ENCODE measurements at regions not wholly inside any gene's neighbourhood (a gene's known extent, or its start where the extent isn't known, plus 50 kb on each side); places are given as distances from the start of the nearest gene placed in this dataset.

DNA sequence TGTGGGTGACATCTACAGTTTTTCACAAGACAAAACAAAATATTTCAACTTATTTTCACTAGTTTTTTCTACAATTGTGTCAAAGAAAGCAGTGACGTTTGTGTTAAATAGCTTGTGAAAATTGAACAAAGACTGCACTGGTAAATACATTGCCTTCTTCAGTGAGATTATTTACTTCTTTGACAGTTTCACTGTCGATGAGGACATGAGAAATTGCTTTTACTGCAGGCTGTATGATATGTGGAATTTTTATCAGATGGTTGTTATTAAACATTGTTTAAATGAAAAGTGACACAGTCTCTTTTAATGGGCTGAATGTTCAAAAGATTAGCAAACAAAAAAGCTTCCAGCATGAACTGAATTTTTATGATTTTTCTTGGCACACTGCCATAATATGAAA is 773.9 kb upstream of the CADM2 start:
- Mint-ChIP-seq H3K9me3 (peaks cover 6% of the 10 kb centered on the region), H3K4me1 (no peaks in the 10 kb centered on the region), H3K36me3 (no peaks in the 10 kb centered on the region), H3K27me3 (no peaks in the 10 kb centered on the region), H3K27ac (no peak overlapping the region), H3K4me3 (no peak overlapping the region)
- DNase-seq: no peak

DNA sequence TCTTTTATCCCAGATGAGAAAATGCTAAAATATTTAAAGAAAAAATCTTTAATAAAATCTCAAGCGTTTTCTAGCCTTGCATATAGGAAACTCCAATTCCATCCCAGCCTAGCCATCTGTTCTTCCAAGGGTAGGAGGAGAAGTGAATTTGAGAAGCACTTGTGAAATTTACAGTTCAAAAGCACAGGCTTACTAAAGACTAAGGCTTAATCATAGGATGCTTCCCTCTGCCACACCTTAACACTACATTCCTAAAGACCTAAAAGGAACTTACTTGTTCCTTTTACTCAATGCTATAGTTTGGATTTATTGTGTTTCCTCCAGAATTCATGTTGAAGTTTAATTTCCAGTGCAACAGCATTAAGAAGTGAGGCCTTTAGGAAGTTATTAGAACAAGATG is 764.8 kb upstream of the CADM2 start:
- no peaks in the 10 kb centered on the region for H3K36me3 Mint-ChIP-seq
- H3K4me1 Mint-ChIP-seq: no peaks in the 10 kb centered on the region

GRCh38 chr3:84209474-84209873 is 749.3 kb upstream of the CADM2 start:
- Mint-ChIP-seq H3K36me3 (no peaks in the 10 kb centered on the region), H3K4me1 (no peaks in the 10 kb centered on the region), H3K9me3 (peaks cover 4% of the 10 kb centered on the region), H3K27me3 (no peaks in the 10 kb centered on the region), H3K27ac (no peak overlapping the region), H3K4me3 (no peak overlapping the region)
- no peak for DNase-seq

More for the DNA sequence above, 764.8 kb upstream of the CADM2 start:
- Mint-ChIP-seq H3K9me3 (peaks cover 16% of the 10 kb centered on the region), H3K27me3 (no peaks in the 10 kb centered on the region), H3K27ac (no peak overlapping the region), H3K4me3 (no peak overlapping the region)
- DNase-seq: no peak

DNA sequence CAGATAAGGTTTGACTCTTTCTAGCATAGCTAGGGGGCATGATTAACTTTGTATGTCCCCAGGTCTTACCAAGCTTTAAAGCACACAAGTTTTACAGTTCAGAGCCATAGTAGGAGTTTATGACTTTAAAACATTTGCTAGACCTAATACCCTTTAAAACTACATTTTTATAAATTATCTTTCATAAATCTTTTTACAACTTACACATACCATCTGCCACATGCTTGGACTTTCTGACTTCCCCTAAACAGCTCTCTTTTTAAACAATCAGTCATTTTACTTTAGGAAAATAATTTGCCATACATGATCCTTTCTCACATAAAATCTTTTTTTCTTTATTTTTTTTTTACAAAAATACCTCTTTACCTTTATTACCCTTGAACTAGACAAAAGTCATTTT is 735.3 kb upstream of the CADM2 start:
- H3K4me1 Mint-ChIP-seq: no peaks in the 10 kb centered on the region
- peaks cover 20% of the 10 kb centered on the region for H3K9me3 Mint-ChIP-seq
- DNase-seq: no peak
- no peak overlapping the region for H3K27ac Mint-ChIP-seq
- H3K36me3 Mint-ChIP-seq: no peaks in the 10 kb centered on the region
- no peaks in the 10 kb centered on the region for H3K27me3 Mint-ChIP-seq
- H3K4me3 Mint-ChIP-seq: no peak overlapping the region

DNA sequence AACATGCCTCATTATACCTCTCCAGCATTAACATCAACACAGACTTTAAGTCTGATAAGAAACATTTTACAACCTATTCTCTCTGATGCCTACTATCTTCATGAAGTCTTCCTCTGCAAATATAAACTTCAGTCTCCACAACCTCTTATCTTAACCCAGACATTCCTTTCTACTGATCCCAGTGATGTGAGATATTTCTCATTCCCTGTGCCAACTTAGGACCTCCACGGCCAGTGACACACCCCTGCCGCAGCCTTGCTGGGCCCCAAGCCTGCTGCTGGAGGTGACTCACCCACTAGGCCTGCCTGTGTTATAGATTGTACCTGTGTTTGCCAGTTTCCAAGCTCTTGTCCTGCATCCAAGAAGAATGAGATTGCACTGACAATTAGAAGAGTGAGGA is 734.5 kb upstream of the CADM2 start:
- no peak for DNase-seq
- H3K4me1 Mint-ChIP-seq: no peaks in the 10 kb centered on the region
- no peaks in the 10 kb centered on the region for H3K27me3 Mint-ChIP-seq
- no peak overlapping the region for H3K4me3 Mint-ChIP-seq
- peaks cover 20% of the 10 kb centered on the region for H3K9me3 Mint-ChIP-seq
- no peaks in the 10 kb centered on the region for H3K36me3 Mint-ChIP-seq
- no peak overlapping the region for H3K27ac Mint-ChIP-seq

GRCh38 chr3:84236261-84236660 is 722.5 kb upstream of the CADM2 start:
- no peak overlapping the region for H3K4me3 Mint-ChIP-seq
- H3K36me3 Mint-ChIP-seq: no peaks in the 10 kb centered on the region
- peaks cover 10% of the 10 kb centered on the region for H3K9me3 Mint-ChIP-seq
- DNase-seq: no peak
- no peaks in the 10 kb centered on the region for H3K4me1 Mint-ChIP-seq
- H3K27ac Mint-ChIP-seq: no peak overlapping the region
- H3K27me3 Mint-ChIP-seq: no peaks in the 10 kb centered on the region

DNA sequence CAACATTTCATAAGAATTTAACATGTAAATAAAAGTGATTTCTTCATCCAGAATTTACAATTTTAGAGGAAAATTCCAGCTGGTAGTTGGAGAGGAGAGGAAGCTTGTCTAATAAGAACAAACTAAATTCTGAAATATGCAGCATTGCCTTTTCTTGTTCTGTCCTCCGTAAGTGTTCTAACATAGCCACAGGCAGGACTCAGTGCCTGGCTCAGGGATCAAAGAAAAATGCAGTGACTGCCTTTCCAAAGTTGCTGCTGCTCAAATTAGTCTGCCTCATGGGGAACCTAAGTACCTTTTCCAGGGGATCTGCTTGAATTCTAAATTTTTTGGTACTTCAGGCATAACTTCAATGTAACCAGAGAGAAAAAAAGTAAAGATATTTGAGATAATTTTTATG is 713.0 kb upstream of the CADM2 start:
- Mint-ChIP-seq H3K4me1 (no peaks in the 10 kb centered on the region), H3K27me3 (no peaks in the 10 kb centered on the region), H3K9me3 (peaks cover 20% of the 10 kb centered on the region), H3K4me3 (no peak overlapping the region), H3K27ac (no peak overlapping the region), H3K36me3 (no peaks in the 10 kb centered on the region)
- no peak for DNase-seq

DNA sequence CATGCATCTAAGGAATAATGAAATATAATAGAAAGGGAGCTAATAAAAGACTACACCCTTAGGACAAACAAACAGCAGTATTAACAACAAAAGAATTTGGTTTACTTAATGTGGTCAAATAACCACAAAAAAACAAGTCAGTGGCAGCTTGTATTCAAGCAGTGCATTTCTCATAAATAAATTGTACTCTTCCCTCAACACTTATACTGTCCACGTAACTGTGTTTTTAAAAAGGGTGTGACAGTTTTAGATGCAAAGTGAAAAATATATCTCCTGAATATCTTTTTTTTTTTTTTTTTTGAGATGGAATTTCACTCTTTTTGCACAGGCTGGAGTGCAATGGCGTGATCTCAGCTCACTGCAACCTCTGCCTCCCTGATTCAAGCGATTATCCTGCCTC is 698.2 kb upstream of the CADM2 start:
- Mint-ChIP-seq H3K4me3 (no peak overlapping the region), H3K4me1 (no peaks in the 10 kb centered on the region), H3K27ac (no peak overlapping the region), H3K36me3 (no peaks in the 10 kb centered on the region), H3K9me3 (peaks cover 16% of the 10 kb centered on the region), H3K27me3 (no peaks in the 10 kb centered on the region)
- DNase-seq: no peak

- H3K4me3 Mint-ChIP-seq: no peak overlapping the region
- peaks cover 26% of the 10 kb centered on the region for H3K9me3 Mint-ChIP-seq
- no peak for DNase-seq
- H3K36me3 Mint-ChIP-seq: no peaks in the 10 kb centered on the region
- H3K27me3 Mint-ChIP-seq: no peaks in the 10 kb centered on the region
- no peak overlapping the region for H3K27ac Mint-ChIP-seq
- no peaks in the 10 kb centered on the region for H3K4me1 Mint-ChIP-seq
These were observed 693.0 kb upstream of the CADM2 start for GRCh38 chr3:84265768-84266167.

DNA sequence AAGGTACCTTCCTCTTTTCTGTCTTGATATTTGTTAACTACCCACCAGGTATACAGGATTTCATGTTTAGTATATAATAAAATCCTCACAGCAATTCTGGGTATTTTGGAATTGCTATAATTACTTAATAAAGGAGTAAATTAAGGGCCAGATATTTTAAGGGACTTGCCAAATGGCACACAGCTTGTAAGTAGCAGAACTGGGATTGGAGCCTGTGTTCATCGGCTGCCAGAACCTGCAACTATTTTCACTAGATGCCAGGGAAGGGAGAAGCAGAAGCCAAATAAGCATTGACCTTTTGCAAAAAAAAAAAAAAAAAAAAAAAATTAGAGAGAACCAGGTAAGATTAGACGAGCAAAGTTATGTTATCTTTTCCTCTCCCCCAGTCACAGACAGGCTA is 683.3 kb upstream of the CADM2 start:
- no peaks in the 10 kb centered on the region for H3K27me3 Mint-ChIP-seq
- H3K4me3 Mint-ChIP-seq: no peak overlapping the region
- no peaks in the 10 kb centered on the region for H3K4me1 Mint-ChIP-seq
- no peak for DNase-seq
- H3K36me3 Mint-ChIP-seq: no peaks in the 10 kb centered on the region
- no peak overlapping the region for H3K27ac Mint-ChIP-seq
- H3K9me3 Mint-ChIP-seq: peaks cover 5% of the 10 kb centered on the region

DNA sequence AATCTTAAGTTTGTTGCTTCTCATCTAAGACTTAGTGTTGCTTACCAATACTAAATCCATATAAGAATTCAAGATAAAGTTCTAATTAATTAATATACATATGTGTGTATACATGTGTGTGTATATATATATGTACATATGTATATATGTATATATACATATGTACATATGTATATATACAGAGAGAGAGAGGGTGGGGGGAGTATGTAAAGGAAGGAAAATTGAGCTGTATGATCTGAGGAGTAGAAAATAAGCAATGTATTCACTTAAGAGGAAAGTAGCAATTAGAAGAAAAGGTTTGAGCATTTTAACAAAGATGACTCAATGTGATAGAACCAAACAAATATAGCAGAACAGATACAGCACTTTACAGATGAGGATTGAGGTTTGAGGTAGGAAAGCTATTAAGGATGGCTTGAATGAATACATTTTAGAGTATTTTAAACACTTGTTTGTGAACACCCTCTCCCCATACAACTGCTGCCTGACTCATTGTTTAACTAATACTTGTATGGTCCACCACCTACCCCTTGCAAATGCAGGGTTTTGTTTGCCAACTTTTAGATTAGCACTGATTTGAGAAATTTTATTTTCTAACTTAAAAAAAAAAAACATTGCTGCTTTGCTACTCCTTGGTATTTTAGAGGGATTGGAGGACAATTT is 681.1 kb upstream of the CADM2 start:
- DNase-seq: no peak
- Mint-ChIP-seq H3K4me1 (no peaks in the 10 kb centered on the region), H3K36me3 (no peaks in the 10 kb centered on the region), H3K27me3 (no peaks in the 10 kb centered on the region), H3K27ac (no peak overlapping the region), H3K9me3 (peaks cover 8% of the 10 kb centered on the region), H3K4me3 (no peak overlapping the region)

DNA sequence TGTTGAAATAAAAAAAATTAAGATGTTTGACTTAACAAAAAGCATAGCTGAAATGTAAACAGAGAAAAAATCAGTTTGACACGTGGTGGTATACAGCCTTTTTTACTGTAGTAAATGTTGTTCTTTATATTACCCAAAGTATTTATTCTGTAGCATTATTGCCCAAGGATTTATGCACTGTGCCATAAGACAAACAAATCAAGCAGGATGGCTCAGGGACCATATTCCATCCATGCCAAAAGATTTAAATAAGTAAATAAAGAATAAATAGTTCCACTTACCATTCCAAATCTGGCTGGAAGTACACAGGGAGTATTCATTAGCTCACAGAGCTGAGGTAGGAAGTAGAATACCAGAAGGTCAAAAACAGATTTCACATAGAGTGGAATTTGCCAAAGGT is 666.7 kb upstream of the CADM2 start:
- H3K4me1 Mint-ChIP-seq: no peaks in the 10 kb centered on the region
- no peaks in the 10 kb centered on the region for H3K36me3 Mint-ChIP-seq
- H3K9me3 Mint-ChIP-seq: peaks cover 10% of the 10 kb centered on the region
- no peak overlapping the region for H3K27ac Mint-ChIP-seq
- no peak overlapping the region for H3K4me3 Mint-ChIP-seq
- no peak for DNase-seq
- H3K27me3 Mint-ChIP-seq: no peaks in the 10 kb centered on the region

DNA sequence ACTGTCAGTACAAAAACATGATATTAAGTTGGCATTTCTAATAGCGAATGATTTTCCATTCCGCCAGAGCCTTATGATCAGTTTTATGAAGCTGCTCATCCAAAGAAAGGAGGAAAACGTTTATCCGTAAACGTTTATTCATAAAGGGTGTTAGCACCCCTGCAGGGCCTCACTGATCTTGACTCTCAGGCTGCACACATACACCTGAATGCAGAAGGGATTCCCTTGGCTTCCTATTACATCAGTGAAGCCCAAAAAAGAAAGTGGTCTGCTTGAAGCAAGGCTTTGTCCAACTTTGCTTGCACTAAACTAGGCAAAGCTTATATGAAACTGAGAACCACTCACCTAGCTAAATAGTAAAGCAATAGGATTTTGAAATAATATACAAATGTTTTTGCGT is 659.5 kb upstream of the CADM2 start:
- H3K9me3 Mint-ChIP-seq: peaks cover 2% of the 10 kb centered on the region
- no peaks in the 10 kb centered on the region for H3K27me3 Mint-ChIP-seq
- H3K4me1 Mint-ChIP-seq: no peaks in the 10 kb centered on the region
- DNase-seq: no peak
- H3K36me3 Mint-ChIP-seq: no peaks in the 10 kb centered on the region
- no peak overlapping the region for H3K27ac Mint-ChIP-seq
- H3K4me3 Mint-ChIP-seq: no peak overlapping the region

DNA sequence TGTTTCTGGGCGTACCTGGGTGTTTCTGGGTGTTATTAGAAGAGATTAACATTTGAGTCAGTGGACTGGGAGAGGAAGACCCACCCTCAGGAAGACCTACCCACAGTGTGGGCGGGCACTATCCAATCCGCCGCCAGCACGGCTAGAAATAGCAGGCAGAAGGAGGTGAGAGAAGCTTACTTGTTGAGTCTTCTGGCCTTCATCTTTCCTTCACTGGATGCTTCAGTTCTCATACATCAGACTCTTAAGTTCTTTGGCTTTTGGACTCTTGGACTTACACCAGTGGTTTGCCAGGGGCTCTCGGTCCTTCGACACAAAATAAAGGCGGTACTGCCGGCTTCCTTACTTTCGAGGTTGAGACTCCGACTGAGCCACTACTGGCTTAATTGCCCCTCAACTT is 654.6 kb upstream of the CADM2 start:
- Mint-ChIP-seq H3K36me3 (no peaks in the 10 kb centered on the region), H3K27me3 (no peaks in the 10 kb centered on the region), H3K4me1 (no peaks in the 10 kb centered on the region), H3K9me3 (no peaks in the 10 kb centered on the region), H3K4me3 (no peak overlapping the region), H3K27ac (no peak overlapping the region)
- no peak for DNase-seq

DNA sequence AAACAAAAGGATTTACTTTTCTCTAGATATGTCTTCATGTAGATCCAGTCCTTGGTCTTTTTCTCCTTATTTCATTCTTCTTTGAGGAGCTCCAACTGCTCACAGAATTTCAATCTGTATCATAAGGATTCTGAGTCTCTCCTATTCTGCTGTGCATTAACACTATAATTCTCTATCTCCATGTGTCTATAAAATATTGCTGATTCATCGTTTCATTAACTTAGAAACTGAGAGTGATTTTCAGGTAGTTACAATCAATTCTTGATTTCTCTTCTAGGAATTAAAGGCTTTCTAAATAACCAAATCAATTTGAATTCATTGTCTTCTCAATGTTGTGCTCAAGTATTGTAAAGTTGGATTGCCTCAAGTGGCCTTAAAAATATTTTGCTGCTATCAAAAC is 651.5 kb upstream of the CADM2 start:
- H3K36me3 Mint-ChIP-seq: no peaks in the 10 kb centered on the region
- no peaks in the 10 kb centered on the region for H3K9me3 Mint-ChIP-seq
- H3K27ac Mint-ChIP-seq: no peak overlapping the region
- no peaks in the 10 kb centered on the region for H3K4me1 Mint-ChIP-seq
- no peak overlapping the region for H3K4me3 Mint-ChIP-seq
- DNase-seq: no peak
- no peaks in the 10 kb centered on the region for H3K27me3 Mint-ChIP-seq

GRCh38 chr3:84308379-84308778 is 650.4 kb upstream of the CADM2 start:
- Mint-ChIP-seq H3K27me3 (no peaks in the 10 kb centered on the region), H3K4me3 (no peak overlapping the region), H3K4me1 (no peaks in the 10 kb centered on the region), H3K9me3 (no peaks in the 10 kb centered on the region), H3K36me3 (no peaks in the 10 kb centered on the region), H3K27ac (no peak overlapping the region)
- no peak for DNase-seq
